HCT116 (cell line): ENCODE measurements at regions not wholly inside any gene's neighbourhood (a gene's known extent, or its start where the extent isn't known, plus 50 kb on each side); places are given as distances from the start of the nearest gene placed in this dataset.

Experiments
- ATAC-seq: fragments of 200-7000 bp; cut with Tn5 transposase; 2 replicates; pipeline ENCODE4 v1.9.1; 2020; ENCODE audit warnings: mild to moderate bottlenecking, moderate library complexity
- BruUV-seq: library from RNA; stranded (reverse); fragments of 400-500 nt; replicated peaks from 2 replicates; lab custom pipeline; 2021; lab: Mats Ljungman, UMichigan
- CTCF ChIA-PET: fragments of 300-600 bp; sonication (Branson Sonifier 250); formaldehyde crosslinking; loops from one replicate; lab custom pipeline; 2021; ENCODE audit warnings: antibody characterized with exemption; lab: Charles Lee
- POLR2A ChIA-PET: fragments of 300-600, 350-600 bp; sonication (Branson Sonifier 250); formaldehyde crosslinking; loops from one replicate; lab custom pipeline; 2021; ENCODE audit warnings: antibody characterized with exemption; lab: Charles Lee
- RAD21 ChIA-PET, 2 experiments: fragments of 300-600 bp; sonication (Branson Sonifier 250); formaldehyde crosslinking; loops; one replicate each; lab custom pipeline; 2023; ENCODE audit warnings: low total read pairs in 2 of 2; ENCODE audit not compliant: uncharacterized antibody in 2 of 2, unreplicated experiment in 2 of 2, low non-redundant PET in 1 of 2; lab: Charles Lee
- DNase-seq: peaks from one replicate; pipeline ENCODE4 v3.0.0-alpha.2; 2010; ENCODE audit warnings: low read depth, low spot score
- H2AFZ ChIP-seq: fragments of 200-600 bp; shearing (Covaris generic), sonication (generic); 2 replicates; pipeline ENCODE4 v1.6.1; 2017; ENCODE audit warnings: low read depth, mixed run types, mixed read lengths, antibody characterized with exemption, low read length; ENCODE audit not compliant: poor library complexity, severe bottlenecking
- H3K27ac ChIP-seq: 2 replicates; pipeline ENCODE4 v1.5.1; 2012; ENCODE audit warnings: low read depth, low read length
- H3K27me3 ChIP-seq: fragments of 200-600 bp; sonication (generic); 2 replicates; pipeline ENCODE4 v1.6.1; 2016; ENCODE audit warnings: mixed run types, low read length, mixed read lengths; ENCODE audit not compliant: insufficient read depth
- H3K36me3 ChIP-seq, 2 experiments: fragments of 200-500 bp in 1 of 2; fragments of 200-600 bp in 1 of 2; sonication (Bioruptor generic) in 1 of 2; sonication (generic) in 1 of 2; 2 replicates each; pipeline versions ENCODE4 v1.5.1 to v1.6.1; 2014 to 2016; ENCODE audit warnings: low read length in 2 of 2, inconsistent platforms in 1 of 2, mixed read lengths in 1 of 2, mixed run types in 1 of 2; ENCODE audit not compliant: insufficient read depth in 2 of 2, control insufficient read depth in 1 of 2
- H3K4me1 ChIP-seq, 2 experiments: fragments of 200-600 bp in 1 of 2; sonication (generic) in 1 of 2; 2 replicates each; pipeline versions ENCODE4 v1.5.1 to v1.6.1; 2012 to 2017; ENCODE audit warnings: low read length in 2 of 2, inconsistent platforms in 1 of 2, mild to moderate bottlenecking in 1 of 2, mixed read lengths in 1 of 2, mixed run types in 1 of 2, moderate library complexity in 1 of 2; ENCODE audit not compliant: insufficient read depth in 2 of 2, control insufficient read depth in 1 of 2
- H3K4me2 ChIP-seq: fragments of 200-600 bp; sonication (generic); 2 replicates; pipeline ENCODE4 v1.6.1; 2017; ENCODE audit warnings: mixed run types, low read length, mixed read lengths
- H3K4me3 ChIP-seq, 2 experiments: fragments of 200-600 bp in 1 of 2; sonication (generic) in 1 of 2; replicated peaks in 1 of 2; 2 replicates each; pipeline ENCODE4 v1.5.1; 2011 to 2016; ENCODE audit warnings: low read length in 2 of 2, control low read depth in 1 of 2, low read depth in 1 of 2, mild to moderate bottlenecking in 1 of 2, mixed read lengths in 1 of 2, mixed run types in 1 of 2
- H3K79me2 ChIP-seq: fragments of 200-600 bp; sonication (generic); 2 replicates; pipeline ENCODE4 v1.6.1; 2017; ENCODE audit warnings: mild to moderate bottlenecking, mixed run types, low read length, moderate library complexity, mixed read lengths; ENCODE audit not compliant: insufficient read depth
- H3K9ac ChIP-seq: fragments of 200-600 bp; sonication (generic); 2 replicates; pipeline ENCODE4 v1.6.1; 2016; ENCODE audit warnings: low read length, mixed read lengths
- H3K9me2 ChIP-seq: fragments of 200-600 bp; sonication (generic), shearing (Covaris generic); 2 replicates; pipeline ENCODE4 v1.6.1; 2017; ENCODE audit warnings: mixed run types, mild to moderate bottlenecking, moderate library complexity; ENCODE audit not compliant: insufficient read depth
- H3K9me3 ChIP-seq, 2 experiments: fragments of 200-500 bp in 1 of 2; fragments of 200-600 bp in 1 of 2; sonication (Bioruptor generic) in 1 of 2; sonication (generic) in 1 of 2; 2 replicates each; pipeline ENCODE4 v1.6.1; 2014 to 2017; ENCODE audit warnings: low read length in 2 of 2, mixed read lengths in 2 of 2, inconsistent platforms in 1 of 2, low read depth in 1 of 2, mild to moderate bottlenecking in 1 of 2, mixed run types in 1 of 2, moderate library complexity in 1 of 2; ENCODE audit not compliant: control insufficient read depth in 1 of 2, insufficient read depth in 1 of 2
- H4K20me1 ChIP-seq: fragments of 200-600 bp; sonication (generic), shearing (Covaris generic); 2 replicates; pipeline ENCODE4 v1.6.1; 2017; ENCODE audit warnings: mixed run types, mild to moderate bottlenecking, moderate library complexity; ENCODE audit not compliant: insufficient read depth
- CBX3 ChIP-seq: IDR thresholded peaks from 2 replicates; pipeline ENCODE4 v1.6.1; 2012; ENCODE audit warnings: low read depth
- CEBPB ChIP-seq: IDR thresholded peaks from 2 replicates; pipeline ENCODE4 v1.6.1; 2012; ENCODE audit warnings: low read depth
- EGR1 ChIP-seq: IDR thresholded peaks from 2 replicates; pipeline ENCODE4 v1.6.1; 2012; ENCODE audit warnings: low read depth
- ELF1 ChIP-seq: IDR thresholded peaks from 2 replicates; pipeline ENCODE4 v1.6.1; 2012; ENCODE audit warnings: low read depth, borderline replicate concordance
- EZH2 ChIP-seq: fragments of 200-600 bp; sonication (generic); IDR thresholded peaks from 2 replicates; pipeline ENCODE4 v1.6.1; 2017; ENCODE audit warnings: antibody characterized with exemption, mixed run types
- EZH2phosphoT487 ChIP-seq: fragments of 200-600 bp; IDR thresholded peaks from 2 replicates; pipeline ENCODE4 v1.6.1; 2018; ENCODE audit warnings: antibody characterized with exemption, borderline replicate concordance
- FOSL1 ChIP-seq: IDR thresholded peaks from 2 replicates; pipeline ENCODE4 v1.6.1; 2012; ENCODE audit warnings: low read depth
- POLR2AphosphoS5 ChIP-seq: IDR thresholded peaks from 2 replicates; pipeline ENCODE4 v1.6.1; 2011; ENCODE audit warnings: mild to moderate bottlenecking, low read depth, low read length, moderate library complexity
- SP1 ChIP-seq: IDR thresholded peaks from 2 replicates; pipeline ENCODE4 v1.6.1; 2012; ENCODE audit warnings: low read depth
- SRF ChIP-seq: IDR thresholded peaks from 2 replicates; pipeline ENCODE4 v1.6.1; 2012; ENCODE audit warnings: low read depth
- YY1 ChIP-seq: IDR thresholded peaks from 2 replicates; pipeline ENCODE4 v1.6.1; 2011; ENCODE audit warnings: low read length, low read depth, moderate library complexity, mild to moderate bottlenecking; ENCODE audit not compliant: insufficient replicate concordance; ENCODE audit errors: extremely low read depth
- ZFX ChIP-seq: fragments of 450-650 bp; IDR thresholded peaks from 2 replicates; pipeline ENCODE4 v1.6.1; 2017
- ZNF274 ChIP-seq: fragments of 200-500 bp; sonication (Bioruptor generic); IDR thresholded peaks from 2 replicates; pipeline ENCODE4 v1.6.1; 2014; ENCODE audit warnings: mild to moderate bottlenecking, low read depth, low read length, inconsistent platforms
- intact Hi-C: fragments of 100-400 bp; cut with micrococcal nuclease; formaldehyde crosslinking; loops from 2 replicates; pipeline ENCODE4 v1.10.0; 2022
- TF ChIP-seq, protein P1 (sequence below): IDR thresholded peaks from 2 replicates; pipeline ENCODE4 v1.6.1; 2012
- TF ChIP-seq, protein P2 (sequence below), 3 experiments: fragments of 200-600 bp in 1 of 3; sonication (generic) in 1 of 3; IDR thresholded peaks in 2 of 3; conservative IDR thresholded peaks in 1 of 3; 2 replicates each; pipeline ENCODE4 v1.5.1; 2012 to 2017; ENCODE audit warnings: low read depth in 2 of 3, low read length in 2 of 3, antibody characterized with exemption in 1 of 3, borderline replicate concordance in 1 of 3, control low read depth in 1 of 3, mild to moderate bottlenecking in 1 of 3, mixed read lengths in 1 of 3, mixed run types in 1 of 3, moderate library complexity in 1 of 3; ENCODE audit not compliant: insufficient read depth in 1 of 3
- TF ChIP-seq, protein P3 (sequence below): IDR thresholded peaks from 2 replicates; pipeline ENCODE4 v1.6.1; 2011; ENCODE audit warnings: mild to moderate bottlenecking, low read length, moderate library complexity; ENCODE audit not compliant: insufficient replicate concordance; ENCODE audit errors: extremely low read depth
- TF ChIP-seq, protein P4 (sequence below): IDR thresholded peaks from 2 replicates; pipeline ENCODE4 v1.6.1; 2012

DNA sequence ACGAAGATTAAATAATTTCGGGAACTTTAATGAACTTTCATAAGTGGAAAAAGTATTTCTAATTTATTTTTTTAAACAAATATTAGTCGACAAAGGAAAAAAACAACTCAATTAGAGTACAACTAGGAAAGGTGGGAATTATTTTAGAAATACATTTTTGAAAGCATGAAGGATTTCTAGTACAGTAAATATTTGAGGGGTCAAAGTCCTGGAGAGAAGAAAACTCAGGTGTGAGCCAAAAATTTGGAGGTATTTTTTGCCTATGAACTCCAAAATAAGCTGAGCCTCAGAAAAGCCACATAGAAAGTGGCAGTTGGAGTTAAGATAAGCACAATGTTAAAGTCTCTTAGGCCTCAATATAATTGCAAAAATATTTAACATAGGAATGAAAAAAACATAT is 2017.3 kb downstream of the C4orf33 start:
- no peaks in the 10 kb centered on the region for H3K9me2 ChIP-seq
- H3K27ac ChIP-seq, result no peak overlapping the region
- no peaks in the 10 kb centered on the region for H3K36me3 ChIP-seq
- no peak for DNase-seq
- no peaks in the 10 kb centered on the region for H3K9me3 ChIP-seq
- TF ChIP-seq, protein P1, sequence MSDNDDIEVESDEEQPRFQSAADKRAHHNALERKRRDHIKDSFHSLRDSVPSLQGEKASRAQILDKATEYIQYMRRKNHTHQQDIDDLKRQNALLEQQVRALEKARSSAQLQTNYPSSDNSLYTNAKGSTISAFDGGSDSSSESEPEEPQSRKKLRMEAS, result no peak
- TF ChIP-seq CEBPB (no peak), POLR2AphosphoS5 (no peak), EZH2phosphoT487 (no peak), CBX3 (no peak), FOSL1 (no peak), YY1 (no peak), EZH2 (no peak), SRF (no peak), ELF1 (no peak), ZNF274 (no peak), ZFX (no peak), EGR1 (no peak), SP1 (no peak)
- TF ChIP-seq, protein P2, sequence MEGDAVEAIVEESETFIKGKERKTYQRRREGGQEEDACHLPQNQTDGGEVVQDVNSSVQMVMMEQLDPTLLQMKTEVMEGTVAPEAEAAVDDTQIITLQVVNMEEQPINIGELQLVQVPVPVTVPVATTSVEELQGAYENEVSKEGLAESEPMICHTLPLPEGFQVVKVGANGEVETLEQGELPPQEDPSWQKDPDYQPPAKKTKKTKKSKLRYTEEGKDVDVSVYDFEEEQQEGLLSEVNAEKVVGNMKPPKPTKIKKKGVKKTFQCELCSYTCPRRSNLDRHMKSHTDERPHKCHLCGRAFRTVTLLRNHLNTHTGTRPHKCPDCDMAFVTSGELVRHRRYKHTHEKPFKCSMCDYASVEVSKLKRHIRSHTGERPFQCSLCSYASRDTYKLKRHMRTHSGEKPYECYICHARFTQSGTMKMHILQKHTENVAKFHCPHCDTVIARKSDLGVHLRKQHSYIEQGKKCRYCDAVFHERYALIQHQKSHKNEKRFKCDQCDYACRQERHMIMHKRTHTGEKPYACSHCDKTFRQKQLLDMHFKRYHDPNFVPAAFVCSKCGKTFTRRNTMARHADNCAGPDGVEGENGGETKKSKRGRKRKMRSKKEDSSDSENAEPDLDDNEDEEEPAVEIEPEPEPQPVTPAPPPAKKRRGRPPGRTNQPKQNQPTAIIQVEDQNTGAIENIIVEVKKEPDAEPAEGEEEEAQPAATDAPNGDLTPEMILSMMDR (IDR thresholded peaks at IDR 0.05 in 2 of 3, conservative IDR thresholded peaks at IDR 0.05 in 1 of 3; ENCODE audit: borderline replicate concordance in 1 of 3, insufficient read depth in 1 of 3, low read depth in 2 of 3, low read length in 2 of 3), result no peak
- TF ChIP-seq, protein P3, sequence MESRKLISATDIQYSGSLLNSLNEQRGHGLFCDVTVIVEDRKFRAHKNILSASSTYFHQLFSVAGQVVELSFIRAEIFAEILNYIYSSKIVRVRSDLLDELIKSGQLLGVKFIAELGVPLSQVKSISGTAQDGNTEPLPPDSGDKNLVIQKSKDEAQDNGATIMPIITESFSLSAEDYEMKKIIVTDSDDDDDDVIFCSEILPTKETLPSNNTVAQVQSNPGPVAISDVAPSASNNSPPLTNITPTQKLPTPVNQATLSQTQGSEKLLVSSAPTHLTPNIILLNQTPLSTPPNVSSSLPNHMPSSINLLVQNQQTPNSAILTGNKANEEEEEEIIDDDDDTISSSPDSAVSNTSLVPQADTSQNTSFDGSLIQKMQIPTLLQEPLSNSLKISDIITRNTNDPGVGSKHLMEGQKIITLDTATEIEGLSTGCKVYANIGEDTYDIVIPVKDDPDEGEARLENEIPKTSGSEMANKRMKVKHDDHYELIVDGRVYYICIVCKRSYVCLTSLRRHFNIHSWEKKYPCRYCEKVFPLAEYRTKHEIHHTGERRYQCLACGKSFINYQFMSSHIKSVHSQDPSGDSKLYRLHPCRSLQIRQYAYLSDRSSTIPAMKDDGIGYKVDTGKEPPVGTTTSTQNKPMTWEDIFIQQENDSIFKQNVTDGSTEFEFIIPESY, result no peak
- TF ChIP-seq, protein P4, sequence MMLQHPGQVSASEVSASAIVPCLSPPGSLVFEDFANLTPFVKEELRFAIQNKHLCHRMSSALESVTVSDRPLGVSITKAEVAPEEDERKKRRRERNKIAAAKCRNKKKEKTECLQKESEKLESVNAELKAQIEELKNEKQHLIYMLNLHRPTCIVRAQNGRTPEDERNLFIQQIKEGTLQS, result no peak
- no peaks in the 10 kb centered on the region for H3K27me3 ChIP-seq
- H4K20me1 ChIP-seq, result no peaks in the 10 kb centered on the region
- no TSS peak for BruUV-seq
- ChIA-PET RAD21 (no interaction called here), POLR2A (no interaction called here), CTCF (no interaction called here)
- H3K4me1 ChIP-seq, result no peaks in the 10 kb centered on the region
- ATAC-seq, result no peak
- H3K4me2 ChIP-seq, result no peak overlapping the region
- H3K9ac ChIP-seq, result no peak overlapping the region
- intact Hi-C loops, result no loop called here
- no peak overlapping the region for H3K4me3 ChIP-seq
- no peak overlapping the region for H2AFZ ChIP-seq
- H3K79me2 ChIP-seq, result no peaks in the 10 kb centered on the region
